ENCODE measurements at regions not wholly inside any gene's neighbourhood (a gene's known extent, or its start where the extent isn't known, plus 50 kb on each side); places are given as distances from the start of the nearest gene placed in this dataset.

- TF ChIP-seq NANOG (IDR thresholded peaks at IDR 0.05; ENCODE audit: borderline replicate concordance) (no peak), ZNF462 (CRISPR knock-in tag; IDR thresholded peaks at IDR 0.05) (no peak)
Measured at GRCh38 chr14:104337351-104337750, 199.0 kb downstream of the KIF26A start (continued).

GRCh38 chr14:104339361-104339760 is 201.0 kb downstream of the KIF26A start:
- ATAC-seq (no peak), DNase-seq (ENCODE audit: low spot score) (no peak)
- no peaks in the 10 kb centered on the region for H3K27me3 ChIP-seq (ENCODE audit: insufficient read depth)
- H3K9me2 ChIP-seq (ENCODE audit: insufficient read depth): peaks cover 13% of the 10 kb centered on the region
- Mint-ChIP-seq H3K4me1 (peaks cover 9% of the 10 kb centered on the region), H3K4me3 (no peak overlapping the region), H3K9me3 (peaks cover 24% of the 10 kb centered on the region), H3K27ac (no peak overlapping the region), H3K27me3 (ENCODE audit: insufficient read depth, low read depth, poor library complexity) (peaks cover 15% of the 10 kb centered on the region), H3K36me3 (ENCODE audit: low read depth) (peaks cover 7% of the 10 kb centered on the region)
- no peaks in the 10 kb centered on the region for H3K79me2 ChIP-seq (replicated peaks; ENCODE audit: insufficient read depth)
- no peak overlapping the region for H3K27ac ChIP-seq (ENCODE audit: low read depth)
- H4K20me1 ChIP-seq (replicated peaks; ENCODE audit: insufficient read depth): no peaks in the 10 kb centered on the region
- no peak overlapping the region for H2AFZ ChIP-seq
- TF ChIP-seq NANOG (IDR thresholded peaks at IDR 0.05; ENCODE audit: borderline replicate concordance) (no peak), REST (IDR thresholded peaks at IDR 0.05; ENCODE audit: unreplicated experiment) (no peak), ZNF331 (CRISPR knock-in tag; IDR thresholded peaks at IDR 0.05; ENCODE audit: low read depth) (no peak), EZH2phosphoT487 (IDR thresholded peaks at IDR 0.05; ENCODE audit: unreplicated experiment) (no peak), ZNF114 (CRISPR knock-in tag; IDR thresholded peaks at IDR 0.05) (no peak), JUNB (IDR thresholded peaks at IDR 0.05; ENCODE audit: unreplicated experiment) (no peak)
- 0 out of 2 replicates have a peak, but pooled peaks cover 4% of the 10 kb centered on the region for H3K36me3 ChIP-seq (ENCODE audit: insufficient read depth)
- H3K4me1 ChIP-seq (ENCODE audit: insufficient read depth): no peaks in the 10 kb centered on the region; the same call in 1 of the 2 replicates
- H3K4me2 ChIP-seq: no peak overlapping the region
- H3K4me3 ChIP-seq: no peak overlapping the region
- no peaks in the 10 kb centered on the region for H3F3A ChIP-seq (replicated peaks; ENCODE audit: low read depth)

Measured in GM23338 (cell line).